ENCODE measurements at regions not wholly inside any gene's neighbourhood (a gene's known extent, or its start where the extent isn't known, plus 50 kb on each side); places are given as distances from the start of the nearest gene placed in this dataset.
A peak's percentile ranks its signal among the peaks of the same experiment; 100 is the strongest.

- H3K36me3 Mint-ChIP-seq (ENCODE audit: low read depth), result no peaks in the 10 kb centered on the region
- peaks cover 2% of the 10 kb centered on the region for H3K27me3 Mint-ChIP-seq
- CTCF ChIA-PET, result no interaction called here
- H3K4me3 Mint-ChIP-seq, result no peak overlapping the region
- no peak for DNase-seq
- POLR2A ChIA-PET, result no interaction called here
- H3K27ac Mint-ChIP-seq, result no peak overlapping the region
- no peaks in the 10 kb centered on the region for H3K9me3 Mint-ChIP-seq
- H3K4me1 Mint-ChIP-seq, result no peaks in the 10 kb centered on the region
Measured at GRCh38 chr1:48103495-48103894, 106.3 kb upstream of the TRABD2B start.

- POLR2A ChIA-PET, result no interaction called here
- no peak overlapping the region for H3K4me3 Mint-ChIP-seq
Measured at GRCh38 chr1:48102766-48103165, 105.6 kb upstream of the TRABD2B start.

GRCh38 chr1:48099072-48099773 lies 102.0 kb upstream of the TRABD2B start:
- peaks cover under 1% of the 10 kb centered on the region for H3K4me1 Mint-ChIP-seq
- no peak overlapping the region for H3K27ac Mint-ChIP-seq
- no peaks in the 10 kb centered on the region for H3K9me3 Mint-ChIP-seq
- no peak overlapping the region for H3K4me3 Mint-ChIP-seq
- peaks cover 12% of the 10 kb centered on the region for H3K27me3 Mint-ChIP-seq
- ChIA-PET CTCF (no interaction called here), POLR2A (no interaction called here)
- H3K36me3 Mint-ChIP-seq (ENCODE audit: low read depth), result no peaks in the 10 kb centered on the region
- no peak for DNase-seq

More at GRCh38 chr1:48102766-48103165, 105.6 kb upstream of the TRABD2B start:
- no peaks in the 10 kb centered on the region for H3K4me1 Mint-ChIP-seq
- CTCF ChIA-PET, result no interaction called here
- H3K27ac Mint-ChIP-seq, result no peak overlapping the region
- no peak for DNase-seq
- peaks cover 2% of the 10 kb centered on the region for H3K27me3 Mint-ChIP-seq
- no peaks in the 10 kb centered on the region for H3K9me3 Mint-ChIP-seq
- H3K36me3 Mint-ChIP-seq (ENCODE audit: low read depth), result no peaks in the 10 kb centered on the region

GRCh38 chr1:48093696-48094528 lies 96.7 kb upstream of the TRABD2B start:
- H3K9me3 Mint-ChIP-seq, result no peaks in the 10 kb centered on the region
- ChIA-PET CTCF (interaction anchor here (0.7 to 1.5 kb wide), 7 partner anchors 13 to 144 kb away, joined by 3 to 9 read pairs (median 4); no protein-coding TSS in a partner anchor), POLR2A (no interaction called here)
- peaks cover 5% of the 10 kb centered on the region for H3K4me1 Mint-ChIP-seq
- H3K27me3 Mint-ChIP-seq, result peaks cover 26% of the 10 kb centered on the region
- H3K4me3 Mint-ChIP-seq, result no peak overlapping the region
- DNase-seq, result peak; percentile 71
- no peak overlapping the region for H3K27ac Mint-ChIP-seq
- no peaks in the 10 kb centered on the region for H3K36me3 Mint-ChIP-seq (ENCODE audit: low read depth)

- Mint-ChIP-seq H3K27ac (no peak overlapping the region), H3K27me3 (peaks cover 24% of the 10 kb centered on the region), H3K36me3 (ENCODE audit: low read depth) (no peaks in the 10 kb centered on the region), H3K9me3 (no peaks in the 10 kb centered on the region), H3K4me3 (no peak overlapping the region), H3K4me1 (peaks cover 5% of the 10 kb centered on the region)
- ChIA-PET POLR2A (no interaction called here), CTCF (interaction anchor here (1.1 to 1.5 kb wide), 5 partner anchors 12 to 143 kb away, joined by 3 to 9 read pairs (median 5); no protein-coding TSS in a partner anchor)
- no peak for DNase-seq
Measured at GRCh38 chr1:48093147-48093546, 96.0 kb upstream of the TRABD2B start.

GRCh38 chr1:48092401-48092800 lies 95.2 kb upstream of the TRABD2B start:
- H3K27ac Mint-ChIP-seq, result no peak overlapping the region
- ChIA-PET CTCF (no interaction called here), POLR2A (no interaction called here)
- H3K27me3 Mint-ChIP-seq, result peaks cover 25% of the 10 kb centered on the region
- no peak for DNase-seq
- H3K4me3 Mint-ChIP-seq, result no peak overlapping the region
- H3K4me1 Mint-ChIP-seq, result peaks cover 5% of the 10 kb centered on the region
- no peaks in the 10 kb centered on the region for H3K9me3 Mint-ChIP-seq
- H3K36me3 Mint-ChIP-seq (ENCODE audit: low read depth), result no peaks in the 10 kb centered on the region

GRCh38 chr1:48089356-48089891 lies 92.2 kb upstream of the TRABD2B start:
- ChIA-PET CTCF (no interaction called here), POLR2A (no interaction called here)
- H3K9me3 Mint-ChIP-seq, result no peaks in the 10 kb centered on the region
- no peak overlapping the region for H3K4me3 Mint-ChIP-seq
- no peaks in the 10 kb centered on the region for H3K36me3 Mint-ChIP-seq (ENCODE audit: low read depth)
- peaks cover 21% of the 10 kb centered on the region for H3K27me3 Mint-ChIP-seq
- H3K4me1 Mint-ChIP-seq, result peaks cover 5% of the 10 kb centered on the region
- H3K27ac Mint-ChIP-seq, result no peak overlapping the region
- no peak for DNase-seq

GRCh38 chr1:48084826-48085225 lies 87.6 kb upstream of the TRABD2B start:
- Mint-ChIP-seq H3K9me3 (no peaks in the 10 kb centered on the region), H3K27ac (no peak overlapping the region), H3K36me3 (ENCODE audit: low read depth) (no peaks in the 10 kb centered on the region), H3K4me1 (no peaks in the 10 kb centered on the region), H3K27me3 (peaks cover 13% of the 10 kb centered on the region), H3K4me3 (no peak overlapping the region)
- no peak for DNase-seq
- CTCF ChIA-PET, result no interaction called here
- POLR2A ChIA-PET, result no interaction called here

GRCh38 chr1:48082271-48082962 lies 85.2 kb upstream of the TRABD2B start:
- POLR2A ChIA-PET, result no interaction called here
- DNase-seq, result no peak
- H3K27me3 Mint-ChIP-seq, result peaks cover 11% of the 10 kb centered on the region
- H3K4me3 Mint-ChIP-seq, result no peak overlapping the region
- H3K36me3 Mint-ChIP-seq (ENCODE audit: low read depth), result no peaks in the 10 kb centered on the region
- no peak overlapping the region for H3K27ac Mint-ChIP-seq
- CTCF ChIA-PET, result interaction anchor here (0.7 kb wide), 1 partner anchor 1500 kb away, joined by 5 read pairs; no protein-coding TSS in a partner anchor
- H3K9me3 Mint-ChIP-seq, result no peaks in the 10 kb centered on the region
- no peaks in the 10 kb centered on the region for H3K4me1 Mint-ChIP-seq

- CTCF ChIA-PET, result interaction anchor here (1.3 kb wide), 1 partner anchor 13 kb away, joined by 5 read pairs; no protein-coding TSS in a partner anchor
- H3K27me3 Mint-ChIP-seq, result peaks cover 12% of the 10 kb centered on the region
- H3K36me3 Mint-ChIP-seq (ENCODE audit: low read depth), result no peaks in the 10 kb centered on the region
- H3K4me1 Mint-ChIP-seq, result no peaks in the 10 kb centered on the region
- H3K4me3 Mint-ChIP-seq, result no peak overlapping the region
- H3K9me3 Mint-ChIP-seq, result no peaks in the 10 kb centered on the region
- no peak overlapping the region for H3K27ac Mint-ChIP-seq
- DNase-seq, result no peak
- POLR2A ChIA-PET, result no interaction called here
Measured at GRCh38 chr1:48080331-48081255, 83.4 kb upstream of the TRABD2B start.

GRCh38 chr1:48079096-48079495 lies 81.9 kb upstream of the TRABD2B start:
- Mint-ChIP-seq H3K27ac (no peak overlapping the region), H3K36me3 (ENCODE audit: low read depth) (no peaks in the 10 kb centered on the region), H3K4me3 (no peak overlapping the region), H3K4me1 (no peaks in the 10 kb centered on the region), H3K9me3 (no peaks in the 10 kb centered on the region), H3K27me3 (peaks cover 8% of the 10 kb centered on the region)
- ChIA-PET CTCF (no interaction called here), POLR2A (no interaction called here)
- DNase-seq, result no peak

- H3K9me3 Mint-ChIP-seq, result no peaks in the 10 kb centered on the region
- POLR2A ChIA-PET, result no interaction called here
- no peak for DNase-seq
- H3K27ac Mint-ChIP-seq, result no peak overlapping the region
- no peak overlapping the region for H3K4me3 Mint-ChIP-seq
- CTCF ChIA-PET, result no interaction called here
- peaks cover 4% of the 10 kb centered on the region for H3K27me3 Mint-ChIP-seq
- no peaks in the 10 kb centered on the region for H3K4me1 Mint-ChIP-seq
- H3K36me3 Mint-ChIP-seq (ENCODE audit: low read depth), result no peaks in the 10 kb centered on the region
Measured at GRCh38 chr1:48077795-48078222, 80.6 kb upstream of the TRABD2B start.
